RPMI8226 (cell line): ENCODE measurements at regions not wholly inside any gene's neighbourhood (a gene's known extent, or its start where the extent isn't known, plus 50 kb on each side); places are given as distances from the start of the nearest gene placed in this dataset.
"Not testable (repeated sequence)": the region's sequence is repeated elsewhere in the genome, so short reads cannot be mapped to it uniquely, and the experiment has no call there.

Experiments
- DNase-seq: peaks from one replicate; pipeline ENCODE4 v3.0.0-alpha.2; 2015

GRCh38 chr15:24848050-24848449 is 106.7 kb upstream of the SNRPN start:
- DNase-seq, result no peak

GRCh38 chr15:24856397-24857390 is 98.1 kb upstream of the SNRPN start:
- DNase-seq, result no peak

- no peak for DNase-seq
Measured at GRCh38 chr15:24857763-24858162, 97.0 kb upstream of the SNRPN start.

- DNase-seq, result not testable (repeated sequence)
Measured at GRCh38 chr15:24858183-24858582, 96.6 kb upstream of the SNRPN start.

- DNase-seq, result no peak
Measured at GRCh38 chr15:24858737-24859601, 95.8 kb upstream of the SNRPN start.

GRCh38 chr15:24861014-24861690 is 93.6 kb upstream of the SNRPN start:
- DNase-seq, result no peak

- no peak for DNase-seq
Measured at GRCh38 chr15:24862726-24863521, 91.9 kb upstream of the SNRPN start.

GRCh38 chr15:24865303-24865702 is 89.5 kb upstream of the SNRPN start:
- no peak for DNase-seq

GRCh38 chr15:24877174-24877573 is 77.6 kb upstream of the SNRPN start:
- DNase-seq, result no peak

- DNase-seq, result no peak
Measured at GRCh38 chr15:24878153-24878552, 76.6 kb upstream of the SNRPN start.

GRCh38 chr15:24879492-24879891 is 75.3 kb upstream of the SNRPN start:
- no peak for DNase-seq

GRCh38 chr15:24880663-24881062 is 74.1 kb upstream of the SNRPN start:
- no peak for DNase-seq

GRCh38 chr15:24886538-24886937 is 68.2 kb upstream of the SNRPN start:
- DNase-seq, result no peak

- DNase-seq, result no peak
Measured at GRCh38 chr15:24898715-24899272, 56.0 kb upstream of the SNRPN start.

GRCh38 chr15:24899367-24899766 is 55.4 kb upstream of the SNRPN start:
- no peak for DNase-seq

GRCh38 chr15:24899795-24900194 is 55.0 kb upstream of the SNRPN start:
- DNase-seq, result no peak

GRCh38 chr15:24901409-24901808 is 53.4 kb upstream of the SNRPN start:
- DNase-seq, result no peak
